ENCODE measurements at regions not wholly inside any gene's neighbourhood (a gene's known extent, or its start where the extent isn't known, plus 50 kb on each side); places are given as distances from the start of the nearest gene placed in this dataset.

DNA sequence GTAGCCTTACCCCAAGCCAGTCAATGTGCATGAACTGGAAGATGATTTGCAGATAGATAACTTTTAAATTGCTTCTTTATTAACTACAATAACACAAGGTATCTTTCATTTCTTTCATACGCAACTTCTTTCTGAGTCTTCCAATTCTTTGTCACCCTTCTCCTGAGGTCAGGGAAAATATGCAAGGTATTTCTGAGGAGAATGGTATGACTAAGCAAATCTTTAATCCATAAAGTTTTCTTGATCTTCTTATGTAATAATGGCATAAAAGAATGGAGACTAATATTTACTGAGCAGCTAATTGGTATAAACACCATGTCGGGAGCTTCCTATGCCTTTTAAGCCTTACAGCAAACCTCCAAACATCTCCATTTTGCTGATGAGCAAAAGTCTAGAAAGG, 438.9 kb downstream of the KCNJ2 start:
- intact Hi-C loops (cut with micrococcal nuclease), result no loop called here
- TF ChIP-seq, protein P1, sequence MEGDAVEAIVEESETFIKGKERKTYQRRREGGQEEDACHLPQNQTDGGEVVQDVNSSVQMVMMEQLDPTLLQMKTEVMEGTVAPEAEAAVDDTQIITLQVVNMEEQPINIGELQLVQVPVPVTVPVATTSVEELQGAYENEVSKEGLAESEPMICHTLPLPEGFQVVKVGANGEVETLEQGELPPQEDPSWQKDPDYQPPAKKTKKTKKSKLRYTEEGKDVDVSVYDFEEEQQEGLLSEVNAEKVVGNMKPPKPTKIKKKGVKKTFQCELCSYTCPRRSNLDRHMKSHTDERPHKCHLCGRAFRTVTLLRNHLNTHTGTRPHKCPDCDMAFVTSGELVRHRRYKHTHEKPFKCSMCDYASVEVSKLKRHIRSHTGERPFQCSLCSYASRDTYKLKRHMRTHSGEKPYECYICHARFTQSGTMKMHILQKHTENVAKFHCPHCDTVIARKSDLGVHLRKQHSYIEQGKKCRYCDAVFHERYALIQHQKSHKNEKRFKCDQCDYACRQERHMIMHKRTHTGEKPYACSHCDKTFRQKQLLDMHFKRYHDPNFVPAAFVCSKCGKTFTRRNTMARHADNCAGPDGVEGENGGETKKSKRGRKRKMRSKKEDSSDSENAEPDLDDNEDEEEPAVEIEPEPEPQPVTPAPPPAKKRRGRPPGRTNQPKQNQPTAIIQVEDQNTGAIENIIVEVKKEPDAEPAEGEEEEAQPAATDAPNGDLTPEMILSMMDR (IDR thresholded peaks at IDR 0.05), result no peak
- Mint-ChIP-seq H3K36me3 (ENCODE audit: low read depth) (no peaks in the 10 kb centered on the region), H3K4me3 (no peak overlapping the region), H3K27ac (no peak overlapping the region), H3K9me3 (no peaks in the 10 kb centered on the region), H3K4me1 (ENCODE audit: low read depth) (no peaks in the 10 kb centered on the region), H3K27me3 (peaks cover 4% of the 10 kb centered on the region)
- ATAC-seq, result no peak
- ChIA-PET CTCF (no interaction called here), POLR2A (no interaction called here)
- no peak for DNase-seq

DNA sequence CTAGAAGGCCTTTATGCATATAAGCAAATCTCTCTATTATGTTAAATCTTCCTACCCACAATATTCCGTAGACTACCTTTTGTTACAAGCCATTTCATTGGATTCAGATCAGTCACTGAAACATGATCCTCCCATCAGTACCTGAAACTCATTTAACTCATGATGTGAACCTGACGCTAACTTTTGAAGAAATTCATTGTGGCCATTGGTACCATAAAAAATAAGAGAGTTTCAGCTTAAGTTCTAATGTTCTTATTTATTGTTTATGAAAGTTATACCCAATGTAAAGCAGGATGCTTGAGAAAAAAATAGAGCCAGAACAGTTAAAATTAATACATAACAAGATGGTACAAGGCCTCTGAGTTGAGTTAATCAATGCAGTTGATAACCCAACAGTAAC, 439.6 kb downstream of the KCNJ2 start:
- TF ChIP-seq, protein P1 (IDR thresholded peaks at IDR 0.05), result no peak
- ATAC-seq, result no peak
- Mint-ChIP-seq H3K4me3 (no peak overlapping the region), H3K36me3 (ENCODE audit: low read depth) (no peaks in the 10 kb centered on the region), H3K9me3 (no peaks in the 10 kb centered on the region), H3K4me1 (ENCODE audit: low read depth) (no peaks in the 10 kb centered on the region), H3K27me3 (peaks cover 4% of the 10 kb centered on the region), H3K27ac (no peak overlapping the region)
- intact Hi-C loops (cut with micrococcal nuclease), result no loop called here
- POLR2A ChIA-PET, result no interaction called here
- CTCF ChIA-PET, result no interaction called here
- no peak for DNase-seq

DNA sequence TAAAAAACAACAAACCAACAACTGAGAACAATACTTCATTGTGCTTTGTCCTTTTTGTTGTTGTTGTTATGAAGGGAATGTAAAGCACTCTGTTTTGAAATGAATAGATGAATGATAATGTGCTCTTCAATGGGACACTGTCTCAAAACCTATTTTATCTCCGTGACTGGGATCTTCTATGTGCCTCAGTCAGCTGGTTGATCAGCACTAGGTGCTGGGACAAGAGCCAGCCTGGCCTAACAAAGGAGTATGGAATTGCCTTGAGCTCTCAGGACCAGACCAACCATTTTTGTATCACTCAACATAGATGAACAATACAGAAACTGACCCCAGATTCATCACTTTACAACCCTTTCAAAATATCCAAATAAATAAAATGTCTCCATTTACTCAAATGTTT, 440.2 kb downstream of the KCNJ2 start:
- CTCF ChIA-PET, result no interaction called here
- intact Hi-C loops (cut with micrococcal nuclease), result no loop called here
- no peak for DNase-seq
- Mint-ChIP-seq H3K27me3 (peaks cover 4% of the 10 kb centered on the region), H3K4me3 (no peak overlapping the region), H3K36me3 (ENCODE audit: low read depth) (no peaks in the 10 kb centered on the region), H3K9me3 (no peaks in the 10 kb centered on the region), H3K4me1 (ENCODE audit: low read depth) (no peaks in the 10 kb centered on the region), H3K27ac (no peak overlapping the region)
- TF ChIP-seq, protein P1 (IDR thresholded peaks at IDR 0.05), result no peak
- POLR2A ChIA-PET, result no interaction called here
- no peak for ATAC-seq

DNA sequence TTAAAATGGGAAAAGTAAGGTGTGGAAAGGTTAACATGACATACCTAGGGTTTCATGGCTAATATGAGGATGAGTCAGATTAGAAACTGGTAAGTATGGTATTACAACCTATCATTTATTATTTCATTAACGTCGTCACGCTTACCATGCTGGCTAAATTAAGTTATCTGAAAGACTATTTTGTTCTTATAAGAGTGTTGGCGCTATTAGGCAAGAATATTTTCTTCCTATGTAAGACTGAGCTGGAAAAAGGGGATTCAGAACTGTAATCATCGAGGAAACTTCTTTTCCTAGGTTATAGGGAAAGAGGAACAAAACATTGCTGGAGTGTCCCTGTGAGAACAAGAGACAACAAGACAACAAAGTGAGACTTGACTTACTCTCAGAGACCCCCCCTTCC, 440.8 kb downstream of the KCNJ2 start:
- Mint-ChIP-seq H3K36me3 (ENCODE audit: low read depth) (no peaks in the 10 kb centered on the region), H3K27me3 (peaks cover 4% of the 10 kb centered on the region), H3K4me1 (ENCODE audit: low read depth) (no peaks in the 10 kb centered on the region), H3K27ac (no peak overlapping the region), H3K4me3 (no peak overlapping the region), H3K9me3 (no peaks in the 10 kb centered on the region)
- POLR2A ChIA-PET, result no interaction called here
- CTCF ChIA-PET, result no interaction called here
- TF ChIP-seq, protein P1 (IDR thresholded peaks at IDR 0.05), result no peak
- no peak for ATAC-seq
- intact Hi-C loops (cut with micrococcal nuclease), result no loop called here
- DNase-seq, result no peak

DNA sequence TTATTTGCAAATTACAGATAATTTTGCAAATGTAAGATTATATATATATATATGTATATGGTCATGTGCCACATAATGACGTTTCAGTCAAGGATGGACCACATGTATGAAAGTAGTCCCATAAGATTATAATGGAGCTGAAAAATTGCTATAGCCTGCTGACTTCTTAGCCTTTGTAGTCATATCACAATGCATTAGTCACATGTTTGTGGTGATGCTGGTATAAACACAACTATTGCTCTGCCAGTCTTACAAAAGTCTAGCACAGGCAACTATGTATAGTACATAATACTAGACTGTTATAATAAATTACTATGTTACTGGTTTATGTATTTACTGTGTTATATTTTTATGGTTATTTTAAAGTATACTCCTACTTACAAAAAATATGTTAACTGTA, 444.3 kb downstream of the KCNJ2 start:
- no peaks in the 10 kb centered on the region for H3K4me1 Mint-ChIP-seq (ENCODE audit: low read depth)
- POLR2A ChIA-PET, result interaction anchor here (0.5 kb wide), 1 partner anchor 806 kb away, joined by 3 read pairs; no protein-coding TSS in a partner anchor
- H3K4me3 Mint-ChIP-seq, result no peak overlapping the region
- CTCF ChIA-PET, result interaction anchor here (1.3 kb wide), 1 partner anchor 10 kb away, joined by 3 read pairs; no protein-coding TSS in a partner anchor
- H3K27me3 Mint-ChIP-seq, result peaks cover 4% of the 10 kb centered on the region
- H3K9me3 Mint-ChIP-seq, result no peaks in the 10 kb centered on the region
- H3K36me3 Mint-ChIP-seq (ENCODE audit: low read depth), result no peaks in the 10 kb centered on the region
- H3K27ac Mint-ChIP-seq, result no peak overlapping the region
- TF ChIP-seq, protein P1 (IDR thresholded peaks at IDR 0.05), result no peak
- ATAC-seq (no peak), DNase-seq (no peak)
- intact Hi-C loops (cut with micrococcal nuclease), result no loop called here

Data from activated CD8-positive, alpha-beta T cell treated with anti-CD3 and anti-CD28 coated beads for 36 hours (primary cell).